ENCODE measurements at regions not wholly inside any gene's neighbourhood (a gene's known extent, or its start where the extent isn't known, plus 50 kb on each side); places are given as distances from the start of the nearest gene placed in this dataset.
"Not testable (repeated sequence)": the region's sequence is repeated elsewhere in the genome, so short reads cannot be mapped to it uniquely, and the experiment has no call there.

GRCh38 chr14:54010981-54011380, 54.4 kb upstream of the BMP4 start:
- H3K27me3 Mint-ChIP-seq: peaks cover 3% of the 10 kb centered on the region
- H3K36me3 Mint-ChIP-seq (ENCODE audit: low read depth): no peaks in the 10 kb centered on the region
- H3K4me1 Mint-ChIP-seq (ENCODE audit: low read depth): no peaks in the 10 kb centered on the region
- H3K9me3 Mint-ChIP-seq: peaks cover 3% of the 10 kb centered on the region
- H3K4me3 Mint-ChIP-seq: no peak overlapping the region
- no peak overlapping the region for H3K27ac Mint-ChIP-seq

- Mint-ChIP-seq H3K4me1 (ENCODE audit: low read depth) (no peaks in the 10 kb centered on the region), H3K4me3 (no peak overlapping the region), H3K36me3 (ENCODE audit: low read depth) (no peaks in the 10 kb centered on the region), H3K27me3 (no peaks in the 10 kb centered on the region), H3K9me3 (peaks cover 7% of the 10 kb centered on the region), H3K27ac (no peak overlapping the region)
These were observed 66.4 kb upstream of the BMP4 start for GRCh38 chr14:54023027-54023426.

GRCh38 chr14:54025661-54026060, 69.0 kb upstream of the BMP4 start:
- Mint-ChIP-seq H3K27ac (no peak overlapping the region), H3K4me3 (no peak overlapping the region), H3K9me3 (peaks cover 9% of the 10 kb centered on the region), H3K36me3 (ENCODE audit: low read depth) (no peaks in the 10 kb centered on the region), H3K4me1 (ENCODE audit: low read depth) (no peaks in the 10 kb centered on the region), H3K27me3 (no peaks in the 10 kb centered on the region)

GRCh38 chr14:54026671-54027070, 70.0 kb upstream of the BMP4 start:
- no peaks in the 10 kb centered on the region for H3K36me3 Mint-ChIP-seq (ENCODE audit: low read depth)
- no peaks in the 10 kb centered on the region for H3K27me3 Mint-ChIP-seq
- peaks cover 8% of the 10 kb centered on the region for H3K9me3 Mint-ChIP-seq
- no peak overlapping the region for H3K27ac Mint-ChIP-seq
- no peaks in the 10 kb centered on the region for H3K4me1 Mint-ChIP-seq (ENCODE audit: low read depth)
- no peak overlapping the region for H3K4me3 Mint-ChIP-seq

- peaks cover 13% of the 10 kb centered on the region for H3K9me3 Mint-ChIP-seq
- H3K4me3 Mint-ChIP-seq; H3K27me3 Mint-ChIP-seq; H3K4me1 Mint-ChIP-seq (ENCODE audit: low read depth); H3K27ac Mint-ChIP-seq; H3K36me3 Mint-ChIP-seq (ENCODE audit: low read depth): not testable (repeated sequence)
These were observed 74.4 kb upstream of the BMP4 start for GRCh38 chr14:54030996-54031395.

GRCh38 chr14:54033285-54033684, 76.7 kb upstream of the BMP4 start:
- H3K9me3 Mint-ChIP-seq: peaks cover 13% of the 10 kb centered on the region
- H3K36me3 Mint-ChIP-seq (ENCODE audit: low read depth); H3K4me3 Mint-ChIP-seq; H3K4me1 Mint-ChIP-seq (ENCODE audit: low read depth); H3K27me3 Mint-ChIP-seq; H3K27ac Mint-ChIP-seq: not testable (repeated sequence)

GRCh38 chr14:54038724-54039123, 82.1 kb upstream of the BMP4 start:
- Mint-ChIP-seq H3K27ac (no peak overlapping the region), H3K4me1 (ENCODE audit: low read depth) (no peaks in the 10 kb centered on the region), H3K9me3 (peaks cover 4% of the 10 kb centered on the region), H3K27me3 (peaks cover 4% of the 10 kb centered on the region), H3K4me3 (no peak overlapping the region), H3K36me3 (ENCODE audit: low read depth) (no peaks in the 10 kb centered on the region)

GRCh38 chr14:54039311-54039710, 82.7 kb upstream of the BMP4 start:
- H3K4me1 Mint-ChIP-seq (ENCODE audit: low read depth): no peaks in the 10 kb centered on the region
- H3K9me3 Mint-ChIP-seq: peaks cover 4% of the 10 kb centered on the region
- H3K27me3 Mint-ChIP-seq: peaks cover 4% of the 10 kb centered on the region
- no peak overlapping the region for H3K4me3 Mint-ChIP-seq
- H3K27ac Mint-ChIP-seq: no peak overlapping the region
- no peaks in the 10 kb centered on the region for H3K36me3 Mint-ChIP-seq (ENCODE audit: low read depth)

GRCh38 chr14:54040846-54041245, 84.2 kb upstream of the BMP4 start:
- Mint-ChIP-seq H3K36me3 (ENCODE audit: low read depth) (no peaks in the 10 kb centered on the region), H3K9me3 (no peaks in the 10 kb centered on the region), H3K27me3 (peaks cover 4% of the 10 kb centered on the region), H3K4me3 (no peak overlapping the region), H3K4me1 (ENCODE audit: low read depth) (no peaks in the 10 kb centered on the region), H3K27ac (no peak overlapping the region)

- H3K36me3 Mint-ChIP-seq (ENCODE audit: low read depth): no peaks in the 10 kb centered on the region
- no peaks in the 10 kb centered on the region for H3K27me3 Mint-ChIP-seq
- H3K27ac Mint-ChIP-seq: no peak overlapping the region
- H3K4me3 Mint-ChIP-seq: no peak overlapping the region
- H3K4me1 Mint-ChIP-seq (ENCODE audit: low read depth): no peaks in the 10 kb centered on the region
- no peaks in the 10 kb centered on the region for H3K9me3 Mint-ChIP-seq
These were observed 89.6 kb upstream of the BMP4 start for GRCh38 chr14:54046250-54046649.

- Mint-ChIP-seq H3K36me3 (ENCODE audit: low read depth) (no peaks in the 10 kb centered on the region), H3K27ac (no peak overlapping the region), H3K9me3 (no peaks in the 10 kb centered on the region), H3K4me3 (no peak overlapping the region), H3K27me3 (no peaks in the 10 kb centered on the region), H3K4me1 (ENCODE audit: low read depth) (no peaks in the 10 kb centered on the region)
These were observed 91.2 kb upstream of the BMP4 start for GRCh38 chr14:54047645-54048308.

GRCh38 chr14:54048311-54048710, 91.7 kb upstream of the BMP4 start:
- no peaks in the 10 kb centered on the region for H3K27me3 Mint-ChIP-seq
- H3K4me3 Mint-ChIP-seq: no peak overlapping the region
- no peaks in the 10 kb centered on the region for H3K36me3 Mint-ChIP-seq (ENCODE audit: low read depth)
- no peaks in the 10 kb centered on the region for H3K9me3 Mint-ChIP-seq
- no peaks in the 10 kb centered on the region for H3K4me1 Mint-ChIP-seq (ENCODE audit: low read depth)
- H3K27ac Mint-ChIP-seq: no peak overlapping the region

- H3K4me1 Mint-ChIP-seq (ENCODE audit: low read depth): no peaks in the 10 kb centered on the region
- H3K9me3 Mint-ChIP-seq: no peaks in the 10 kb centered on the region
- no peak overlapping the region for H3K27ac Mint-ChIP-seq
- H3K27me3 Mint-ChIP-seq: no peaks in the 10 kb centered on the region
- no peaks in the 10 kb centered on the region for H3K36me3 Mint-ChIP-seq (ENCODE audit: low read depth)
- no peak overlapping the region for H3K4me3 Mint-ChIP-seq
These were observed 92.1 kb upstream of the BMP4 start for GRCh38 chr14:54048736-54049135.

- Mint-ChIP-seq H3K27ac (no peak overlapping the region), H3K4me1 (ENCODE audit: low read depth) (no peaks in the 10 kb centered on the region), H3K36me3 (ENCODE audit: low read depth) (no peaks in the 10 kb centered on the region), H3K9me3 (no peaks in the 10 kb centered on the region), H3K4me3 (no peak overlapping the region), H3K27me3 (peaks cover under 1% of the 10 kb centered on the region)
These were observed 94.1 kb upstream of the BMP4 start for GRCh38 chr14:54050759-54051158.

GRCh38 chr14:54052696-54053385, 96.2 kb upstream of the BMP4 start:
- peaks cover 4% of the 10 kb centered on the region for H3K27me3 Mint-ChIP-seq
- H3K4me3 Mint-ChIP-seq: no peak overlapping the region
- H3K36me3 Mint-ChIP-seq (ENCODE audit: low read depth): no peaks in the 10 kb centered on the region
- H3K9me3 Mint-ChIP-seq: no peaks in the 10 kb centered on the region
- no peaks in the 10 kb centered on the region for H3K4me1 Mint-ChIP-seq (ENCODE audit: low read depth)
- no peak overlapping the region for H3K27ac Mint-ChIP-seq

- Mint-ChIP-seq H3K36me3 (ENCODE audit: low read depth) (no peaks in the 10 kb centered on the region), H3K27me3 (peaks cover 4% of the 10 kb centered on the region), H3K4me1 (ENCODE audit: low read depth) (no peaks in the 10 kb centered on the region), H3K9me3 (no peaks in the 10 kb centered on the region), H3K4me3 (no peak overlapping the region), H3K27ac (no peak overlapping the region)
These were observed 96.7 kb upstream of the BMP4 start for GRCh38 chr14:54053386-54053745.

All from stimulated activated naive CD8-positive, alpha-beta T cell treated with anti-CD3 and anti-CD28 coated beads, Interleukin-15, Interleukin-2, amounts not matched to agents 100 ng/mL and 50 ng/mL, for 24 hours (primary cell).